GM18508 (cell line): ENCODE measurements at regions not wholly inside any gene's neighbourhood (a gene's known extent, or its start where the extent isn't known, plus 50 kb on each side); places are given as distances from the start of the nearest gene placed in this dataset.
"Not testable (repeated sequence)": the region's sequence is repeated elsewhere in the genome, so short reads cannot be mapped to it uniquely, and the experiment has no call there.

Experiments used
- ATAC-seq: cut with Tn5 transposase; IDR thresholded peaks from one replicate; pipeline ENCODE4 v1.9.1; 2021; ENCODE audit warnings: moderate number of reproducible peaks; ENCODE audit not compliant: insufficient read depth, unreplicated experiment

- ATAC-seq = no peak
Observed at GRCh38 chr7:79604841-79605240, 151.4 kb upstream of the MAGI2 start.

GRCh38 chr7:79598351-79598750 lies 144.9 kb upstream of the MAGI2 start:
- no peak for ATAC-seq

GRCh38 chr7:79594671-79595070 lies 141.2 kb upstream of the MAGI2 start:
- ATAC-seq = not testable (repeated sequence)

- ATAC-seq = no peak
Observed at GRCh38 chr7:79593866-79594301, 140.4 kb upstream of the MAGI2 start.

- ATAC-seq = no peak
Observed at GRCh38 chr7:79590916-79591623, 137.6 kb upstream of the MAGI2 start.

- no peak for ATAC-seq
Observed at GRCh38 chr7:79590391-79590790, 136.9 kb upstream of the MAGI2 start.

- no peak for ATAC-seq
Observed at GRCh38 chr7:79570903-79571302, 117.4 kb upstream of the MAGI2 start.

- ATAC-seq = no peak
Observed at GRCh38 chr7:79563821-79564522, 110.5 kb upstream of the MAGI2 start.

GRCh38 chr7:79555571-79555970 lies 102.1 kb upstream of the MAGI2 start:
- no peak for ATAC-seq

GRCh38 chr7:79553811-79554555 lies 100.5 kb upstream of the MAGI2 start:
- no peak for ATAC-seq

- no peak for ATAC-seq
Observed at GRCh38 chr7:79552463-79552862, 99.0 kb upstream of the MAGI2 start.

GRCh38 chr7:79548727-79549126 lies 95.3 kb upstream of the MAGI2 start:
- ATAC-seq = no peak

GRCh38 chr7:79547132-79547531 lies 93.7 kb upstream of the MAGI2 start:
- ATAC-seq = no peak

- ATAC-seq = no peak
Observed at GRCh38 chr7:79540592-79540991, 87.1 kb upstream of the MAGI2 start.

GRCh38 chr7:79534128-79534527 lies 80.7 kb upstream of the MAGI2 start:
- ATAC-seq = no peak

- ATAC-seq = no peak
Observed at GRCh38 chr7:79531905-79532664, 78.6 kb upstream of the MAGI2 start.

- ATAC-seq = no peak
Observed at GRCh38 chr7:79531116-79531515, 77.6 kb upstream of the MAGI2 start.

GRCh38 chr7:79529881-79530235 lies 76.4 kb upstream of the MAGI2 start:
- ATAC-seq = no peak

- no peak for ATAC-seq
Observed at GRCh38 chr7:79529214-79529880, 75.9 kb upstream of the MAGI2 start.

GRCh38 chr7:79528421-79528820 lies 75.0 kb upstream of the MAGI2 start:
- no peak for ATAC-seq
